Right hindlimb (tissue), 1 donor: ENCODE measurements at regions not wholly inside any gene's neighbourhood (a gene's known extent, or its start where the extent isn't known, plus 50 kb on each side); places are given as distances from the start of the nearest gene placed in this dataset.

Experiments
- DNase-seq: peaks from one replicate; pipeline ENCODE4 v3.0.0-alpha.2; 2018

DNA sequence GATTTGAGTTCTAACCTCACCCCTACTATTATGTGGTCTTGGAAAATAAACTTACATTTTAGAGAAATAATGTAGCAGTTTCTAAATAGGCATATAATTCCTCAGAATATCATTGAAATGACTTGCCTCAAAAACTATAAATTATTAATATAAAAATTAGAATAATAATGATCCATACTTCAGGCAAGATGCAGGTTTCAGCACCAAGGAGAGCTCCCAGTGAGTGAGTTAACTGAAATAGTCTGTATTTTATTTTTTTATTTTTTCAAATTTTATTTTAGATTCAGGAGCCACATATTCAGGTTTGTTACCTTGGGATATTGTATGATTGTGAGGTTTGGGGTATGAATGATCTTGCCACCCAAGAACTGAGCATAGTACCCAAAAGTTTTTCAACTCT lies 472.2 kb upstream of the DCC start:
- no peak for DNase-seq

DNA sequence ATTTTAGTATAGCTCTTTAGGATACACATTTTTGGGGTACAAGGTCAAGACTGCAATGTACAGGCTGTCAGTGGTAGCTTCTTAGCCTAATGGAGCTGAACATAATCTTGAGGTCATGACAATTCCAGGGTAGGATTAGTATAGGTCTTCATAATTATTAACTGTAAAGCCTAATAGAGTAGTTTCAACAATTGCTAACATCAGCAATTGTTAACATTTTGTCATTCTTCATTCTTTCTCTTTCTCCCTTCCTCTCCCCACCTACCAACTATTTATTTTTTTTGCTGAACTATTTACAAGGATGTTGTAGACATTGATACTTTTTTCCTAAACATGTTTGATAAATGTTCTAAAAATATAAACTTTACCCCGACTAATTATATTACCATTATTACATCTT lies 461.3 kb upstream of the DCC start:
- no peak for DNase-seq

DNA sequence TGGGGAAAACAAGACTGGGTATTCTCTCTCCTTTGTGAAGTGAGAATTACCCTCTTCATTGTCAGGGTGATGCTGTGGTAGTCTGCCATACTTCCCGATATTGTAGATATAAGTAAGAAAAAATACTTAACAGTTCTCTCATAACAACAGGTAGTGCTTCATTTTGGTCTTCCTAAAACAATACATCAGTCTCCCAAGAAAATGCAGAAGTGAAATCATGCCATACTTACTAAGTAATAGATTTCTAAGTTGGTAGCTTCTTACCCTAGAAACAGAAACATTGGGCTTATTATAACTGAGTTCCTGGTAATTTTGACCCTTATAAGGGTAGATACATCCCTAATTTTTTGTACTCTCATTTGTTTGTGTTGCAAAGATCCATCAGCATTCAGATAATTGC lies 460.7 kb upstream of the DCC start:
- no peak for DNase-seq

DNA sequence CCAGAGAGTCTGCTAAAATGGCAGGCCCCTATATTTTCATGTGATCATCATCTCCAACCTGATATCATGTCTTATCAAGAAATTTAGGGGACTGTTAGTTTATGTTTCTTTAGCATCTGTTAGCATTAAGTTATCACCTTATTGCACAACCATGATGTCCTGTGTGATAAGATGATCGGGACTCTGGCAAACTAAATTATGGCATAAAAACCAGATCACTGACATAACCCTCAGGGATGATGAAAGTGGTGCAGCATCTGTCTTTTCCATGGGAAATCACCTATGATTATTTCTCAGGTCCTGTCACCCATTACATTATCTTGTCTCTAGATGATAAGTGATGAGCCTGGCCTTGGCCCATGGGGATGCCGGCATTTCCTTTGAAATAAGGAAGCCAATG lies 458.6 kb upstream of the DCC start:
- DNase-seq: no peak

DNA sequence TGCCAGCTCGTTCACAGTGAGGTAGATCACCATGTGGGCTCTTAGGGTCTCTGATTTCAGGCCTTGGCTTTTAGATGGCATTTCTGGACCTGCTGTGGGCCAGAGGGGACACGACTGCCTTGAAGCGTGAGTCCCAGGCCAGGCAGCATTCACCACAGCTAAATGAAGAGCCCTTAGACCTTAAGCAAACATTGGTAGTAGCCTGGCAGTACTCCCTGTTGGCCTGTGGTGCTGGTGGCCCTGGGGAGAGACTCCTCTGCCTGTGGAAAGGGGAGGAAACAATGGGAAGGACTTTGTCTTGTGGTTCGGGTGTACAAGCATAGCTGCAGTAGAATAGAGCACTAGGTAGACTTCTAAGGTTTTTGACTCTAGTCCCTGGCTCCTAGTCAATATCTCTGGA lies 456.0 kb upstream of the DCC start:
- no peak for DNase-seq

DNA sequence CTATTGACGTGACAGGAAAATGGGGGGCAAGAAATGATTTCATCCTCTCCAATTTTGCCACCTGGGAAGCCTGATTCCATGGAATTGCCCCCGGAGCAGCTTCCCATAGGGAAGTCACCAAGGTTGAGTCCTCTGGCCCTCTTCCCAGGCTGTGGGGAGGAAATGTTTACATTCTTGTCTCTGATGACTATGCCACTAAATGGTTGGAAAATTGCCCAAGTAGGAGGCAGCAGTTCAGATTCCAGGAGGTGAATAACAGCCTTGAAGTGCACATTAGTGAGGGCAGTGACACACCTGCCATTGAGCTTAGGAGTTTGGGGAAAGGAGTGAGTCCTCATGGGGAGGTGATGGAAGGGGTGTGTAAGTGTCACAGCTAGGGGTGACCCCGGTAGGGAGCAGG lies 449.2 kb upstream of the DCC start:
- no peak for DNase-seq

DNA sequence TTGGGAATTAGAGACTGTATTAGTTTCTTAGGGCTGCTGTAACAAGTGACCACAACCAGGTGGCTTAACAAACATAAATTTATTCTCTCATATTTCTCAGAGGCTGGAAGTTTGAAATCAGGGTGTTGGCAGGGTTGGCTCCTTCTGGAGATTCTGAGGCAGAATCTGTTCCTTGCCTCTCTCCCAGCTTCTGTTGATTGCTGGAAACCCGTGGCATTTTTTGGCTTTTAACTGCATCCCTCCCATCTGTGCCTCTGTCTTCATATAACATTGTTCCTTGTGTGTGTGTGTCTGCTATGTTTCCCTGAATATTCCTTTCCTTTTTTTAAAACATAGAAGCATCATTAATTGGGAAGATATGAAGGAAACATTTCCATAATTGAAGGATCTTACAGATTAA lies 448.1 kb upstream of the DCC start:
- no peak for DNase-seq

DNA sequence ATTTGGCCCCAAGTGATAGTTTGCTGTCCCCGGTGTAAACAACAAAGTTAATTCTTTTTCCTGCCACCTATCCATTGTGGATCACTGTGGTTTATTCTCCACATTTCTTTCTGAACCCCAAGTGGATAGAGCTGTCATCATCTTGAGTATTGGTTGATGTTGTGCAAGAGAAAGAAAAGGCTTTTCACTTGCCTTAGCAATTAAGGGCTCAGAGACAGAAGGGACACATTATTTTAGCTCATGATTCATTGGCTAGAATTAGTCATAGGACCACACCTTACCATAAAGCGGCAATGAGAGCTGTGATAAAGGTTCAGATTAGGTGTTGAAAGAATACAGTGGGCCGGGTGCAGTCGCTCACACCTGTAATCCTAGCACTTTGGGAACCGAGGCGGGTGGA lies 442.1 kb upstream of the DCC start:
- no peak for DNase-seq

DNA sequence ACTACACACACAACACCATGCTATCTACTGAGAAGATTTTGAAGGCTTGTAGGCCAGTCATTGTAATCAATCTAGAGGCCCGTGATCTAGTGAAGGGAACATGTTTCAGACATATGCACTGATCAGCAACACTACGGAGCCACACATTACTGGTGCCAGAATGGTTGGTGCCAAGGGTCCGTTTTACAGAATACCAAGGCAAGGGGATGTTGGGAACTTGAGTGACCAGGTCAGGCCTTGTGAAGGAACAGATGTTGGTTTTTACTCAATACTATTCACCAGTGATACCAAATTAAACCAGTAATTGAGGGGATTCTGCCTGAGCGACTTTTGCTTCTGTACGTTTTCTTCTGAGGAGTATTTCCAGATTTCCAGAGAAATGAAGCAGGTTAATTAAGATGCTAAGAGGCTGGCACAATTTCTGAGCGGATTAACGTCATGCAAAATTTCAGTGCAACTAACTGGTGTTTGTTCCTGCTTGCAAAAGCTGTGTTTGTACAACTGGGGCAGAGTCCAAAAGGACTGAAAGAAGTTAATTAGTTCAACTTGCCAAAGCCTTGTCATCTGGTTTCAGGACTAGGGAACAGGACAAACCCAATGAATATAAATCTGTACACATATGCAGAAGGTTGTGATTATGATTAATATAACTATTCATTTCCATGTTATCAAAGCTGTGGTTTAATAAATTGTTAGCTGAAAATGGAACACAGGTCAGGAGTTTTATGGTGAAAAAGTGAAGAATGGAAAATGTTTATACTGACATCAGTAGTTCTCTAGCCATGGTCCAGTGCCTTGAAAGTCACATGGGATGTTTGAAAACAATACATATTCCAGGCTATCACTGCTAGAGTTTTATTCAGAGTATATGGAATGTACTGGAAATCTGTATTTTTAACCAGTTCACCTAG lies 432.1 kb upstream of the DCC start:
- DNase-seq: no peak

DNA sequence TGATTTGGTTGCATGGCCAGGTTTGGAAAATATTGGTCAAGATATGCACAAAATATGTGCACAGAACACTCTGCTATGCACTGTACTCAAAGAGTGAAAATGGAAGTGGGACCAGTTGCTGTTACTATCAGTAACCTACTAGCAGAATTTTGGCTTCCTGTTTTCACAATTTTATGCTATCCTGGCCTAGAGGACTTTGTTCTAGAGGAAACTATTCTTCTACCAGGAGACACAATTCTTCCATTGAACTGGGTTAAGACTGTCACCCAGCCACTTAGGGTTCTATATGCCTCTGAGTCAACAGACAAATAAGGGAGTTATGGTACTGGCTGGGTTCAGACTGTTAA lies 431.4 kb upstream of the DCC start:
- DNase-seq: no peak

DNA sequence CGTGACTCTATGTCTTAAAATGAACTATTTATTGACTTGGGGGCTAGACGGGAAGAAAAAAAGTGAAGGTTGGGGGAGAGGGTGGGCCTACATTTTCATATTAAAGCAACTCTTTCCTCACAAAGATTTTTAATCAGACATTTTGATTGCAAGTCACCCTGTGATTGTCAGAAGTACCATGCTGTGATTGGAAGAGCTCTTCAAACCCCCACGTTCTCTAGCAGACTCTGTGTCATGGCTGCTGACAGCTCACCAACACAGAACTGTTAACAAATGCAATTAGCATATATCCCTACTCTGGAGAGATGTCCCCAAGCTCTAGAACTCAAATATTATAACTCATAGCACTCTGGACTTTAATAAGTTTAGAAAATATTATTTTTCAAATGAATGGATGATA lies 428.4 kb upstream of the DCC start:
- DNase-seq: no peak

DNA sequence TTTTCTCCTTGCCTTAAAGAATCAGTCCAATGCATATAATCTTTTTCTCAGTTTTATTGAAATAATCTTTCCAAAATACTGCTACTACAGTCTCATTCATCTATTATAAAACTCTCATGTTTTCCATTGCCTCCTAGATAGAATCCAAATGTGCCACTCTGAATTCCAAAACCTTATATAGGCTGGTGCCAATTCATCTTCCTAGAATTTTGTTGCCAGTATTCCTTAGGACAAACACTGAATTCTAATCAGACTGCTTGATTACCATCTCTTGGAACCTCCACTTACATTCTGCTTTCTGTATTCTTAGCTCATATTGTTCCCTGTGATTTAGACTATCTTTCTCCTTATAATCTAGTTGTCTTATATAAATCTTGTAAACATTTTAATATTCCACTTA lies 427.6 kb upstream of the DCC start:
- DNase-seq: no peak

DNA sequence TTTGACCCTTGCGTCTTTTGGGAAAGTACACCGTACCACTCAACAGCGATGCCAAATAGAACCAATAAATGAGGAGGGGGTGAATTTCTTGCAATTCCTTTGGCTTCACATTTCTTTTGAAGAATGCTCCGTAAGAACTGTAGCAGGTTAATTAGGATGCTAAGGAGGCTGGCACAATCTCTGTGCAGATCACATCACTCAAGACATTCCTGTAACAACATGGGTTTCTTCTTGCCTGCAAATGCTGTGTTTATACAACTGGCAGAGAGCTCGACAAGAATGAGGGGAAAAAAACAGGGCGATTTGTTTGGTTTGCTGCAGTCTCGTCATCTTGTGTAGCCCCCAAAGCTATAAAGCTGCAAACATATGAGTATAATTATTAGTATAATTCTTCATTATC lies 424.8 kb upstream of the DCC start:
- no peak for DNase-seq

DNA sequence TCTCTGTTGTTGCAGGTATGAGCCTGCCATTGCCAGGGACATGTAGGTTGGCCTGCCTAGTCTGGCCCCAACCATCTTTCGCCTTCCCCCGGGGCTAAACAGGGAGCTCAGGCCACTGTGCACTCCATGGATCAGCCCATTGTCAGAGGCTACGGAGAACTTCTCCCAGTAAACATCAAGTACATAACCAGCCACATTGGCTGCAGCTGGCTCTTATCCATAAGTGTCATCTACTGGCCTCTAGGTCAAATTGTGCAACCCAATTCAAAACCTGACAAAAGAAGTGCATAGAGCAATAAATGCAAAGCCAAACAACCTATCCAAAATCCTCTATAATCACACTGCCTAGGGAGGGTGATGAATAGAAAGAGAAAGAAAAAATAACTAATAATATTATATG lies 418.1 kb upstream of the DCC start:
- no peak for DNase-seq

DNA sequence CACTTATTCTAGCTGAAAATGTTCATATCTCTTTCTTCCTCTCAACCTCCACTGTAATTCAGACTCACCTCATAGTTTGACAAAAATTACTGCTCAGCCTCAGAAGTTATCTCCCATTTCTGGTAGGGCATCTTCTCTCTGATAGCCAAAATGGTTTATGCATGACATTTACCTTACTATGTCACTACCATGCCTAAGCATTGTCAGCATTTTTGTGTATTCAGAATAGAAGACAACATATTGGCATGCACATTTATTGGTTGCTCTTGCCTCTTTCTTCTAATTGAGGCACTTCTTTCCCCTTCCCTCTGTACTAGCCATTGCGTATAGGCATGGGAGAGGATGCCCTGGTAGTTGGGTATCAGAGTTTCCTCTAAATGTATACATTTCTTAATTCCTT lies 406.1 kb upstream of the DCC start:
- DNase-seq: no peak

DNA sequence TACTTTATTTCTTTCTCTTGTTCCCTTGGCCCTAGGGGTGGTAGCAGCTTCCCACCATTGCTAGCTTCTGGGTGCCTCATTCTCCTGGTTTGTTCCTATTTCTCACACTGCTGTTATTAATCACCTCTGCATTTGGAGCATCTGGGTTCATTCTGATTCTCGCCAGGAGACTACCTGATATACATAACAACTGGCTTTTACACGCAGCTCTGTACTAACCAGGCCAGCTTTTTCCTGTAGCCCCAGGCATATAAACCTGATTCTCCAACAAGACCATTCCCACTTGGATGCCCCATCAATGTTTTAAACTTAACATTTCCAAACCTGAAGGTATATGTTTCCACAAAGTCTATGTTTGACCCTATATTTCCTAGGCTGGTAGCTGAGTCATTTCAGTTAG lies 403.9 kb upstream of the DCC start:
- DNase-seq: no peak

DNA sequence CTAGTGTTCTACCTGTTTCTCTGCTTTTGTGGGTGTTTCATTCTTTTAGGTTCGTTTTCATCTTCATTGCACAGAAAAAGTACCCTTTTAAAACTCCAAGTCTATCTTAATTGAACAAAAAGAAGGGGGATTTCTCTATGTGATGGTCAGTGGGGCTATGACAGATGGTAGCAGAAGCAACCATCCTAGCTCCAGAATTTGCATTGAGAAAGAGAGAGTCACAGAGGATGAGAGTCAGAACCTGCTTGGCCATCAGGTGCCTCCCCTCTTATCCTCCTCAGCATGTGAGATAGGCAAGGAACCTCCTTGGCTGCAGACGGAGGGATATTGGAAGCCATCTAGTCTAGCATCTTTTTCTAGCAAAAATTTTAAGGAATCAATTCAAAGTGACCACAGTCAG lies 398.0 kb upstream of the DCC start:
- no peak for DNase-seq

DNA sequence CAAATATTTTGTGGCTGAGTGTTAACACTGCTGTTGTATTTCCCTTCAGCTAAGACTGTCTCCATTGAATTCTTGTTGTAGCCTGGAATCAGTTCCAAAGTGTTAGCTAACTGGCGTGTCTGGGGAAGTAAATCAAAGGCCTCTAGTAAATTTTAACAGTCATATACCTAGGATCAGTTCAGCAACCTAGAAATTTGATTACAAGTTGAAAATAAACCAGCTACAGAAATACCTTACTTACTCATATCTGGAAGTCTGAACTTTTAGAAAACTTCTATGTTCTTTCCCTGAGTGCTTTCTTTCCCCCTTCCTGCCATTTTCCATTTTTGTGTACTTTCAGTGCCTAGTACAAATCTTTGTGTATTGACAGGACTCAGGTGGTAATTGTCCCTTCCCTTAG lies 396.7 kb upstream of the DCC start:
- no peak for DNase-seq

DNA sequence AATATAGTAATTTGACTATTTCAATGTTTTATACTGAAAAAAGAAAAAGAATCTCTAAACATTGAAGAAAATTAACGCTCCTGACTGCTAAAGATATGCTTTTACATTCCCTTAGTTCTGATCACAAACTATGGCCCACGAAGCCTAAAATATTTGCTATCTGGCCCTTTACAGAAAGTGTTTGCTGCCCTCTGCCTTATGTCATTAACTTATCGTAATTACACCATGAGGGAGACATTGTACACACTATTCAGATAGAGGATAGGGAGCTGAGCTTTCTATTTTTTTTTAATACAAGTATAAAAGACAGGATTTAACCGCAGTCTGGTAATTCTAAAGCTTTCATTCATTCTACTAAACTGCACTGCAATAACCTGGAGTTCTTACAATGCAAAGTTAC lies 393.1 kb upstream of the DCC start:
- no peak for DNase-seq

DNA sequence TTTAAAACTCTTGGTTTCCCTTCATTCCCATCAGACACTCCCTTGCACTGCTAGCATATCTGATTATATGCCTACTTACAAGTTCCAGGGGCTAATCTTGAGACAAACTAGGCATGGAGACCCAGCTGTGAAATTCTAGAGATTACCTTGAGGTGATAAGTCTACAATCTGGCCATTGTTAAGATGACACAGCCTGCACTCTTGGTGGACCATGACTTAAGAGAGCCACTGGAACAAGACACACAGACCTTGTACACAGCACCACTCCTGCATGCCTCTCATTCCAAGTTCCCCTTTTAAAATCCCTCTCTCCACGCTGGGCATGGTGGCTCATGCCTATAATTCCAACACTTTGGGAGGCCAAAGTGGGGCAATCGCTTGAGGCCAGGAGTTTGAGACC lies 387.2 kb upstream of the DCC start:
- no peak for DNase-seq

DNA sequence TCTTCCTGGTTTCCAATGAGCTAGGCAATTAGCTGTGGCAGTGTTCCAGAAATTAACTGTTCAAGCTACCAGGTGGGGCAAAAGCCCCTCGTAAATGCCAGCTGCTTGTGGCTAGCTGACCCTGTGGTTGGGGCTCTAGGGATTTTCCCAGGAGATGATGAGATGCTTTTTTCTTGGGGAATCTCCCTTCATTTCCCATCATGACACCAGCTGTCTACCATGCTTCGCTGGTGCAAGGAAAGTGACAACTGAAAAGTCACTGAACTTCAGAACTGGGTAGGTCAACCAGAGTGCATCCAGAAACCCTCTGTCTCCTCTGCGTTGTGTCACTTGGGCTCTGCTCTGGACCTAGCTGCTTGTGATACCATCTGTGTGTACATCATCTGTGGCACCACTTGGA lies 386.5 kb upstream of the DCC start:
- DNase-seq: no peak

DNA sequence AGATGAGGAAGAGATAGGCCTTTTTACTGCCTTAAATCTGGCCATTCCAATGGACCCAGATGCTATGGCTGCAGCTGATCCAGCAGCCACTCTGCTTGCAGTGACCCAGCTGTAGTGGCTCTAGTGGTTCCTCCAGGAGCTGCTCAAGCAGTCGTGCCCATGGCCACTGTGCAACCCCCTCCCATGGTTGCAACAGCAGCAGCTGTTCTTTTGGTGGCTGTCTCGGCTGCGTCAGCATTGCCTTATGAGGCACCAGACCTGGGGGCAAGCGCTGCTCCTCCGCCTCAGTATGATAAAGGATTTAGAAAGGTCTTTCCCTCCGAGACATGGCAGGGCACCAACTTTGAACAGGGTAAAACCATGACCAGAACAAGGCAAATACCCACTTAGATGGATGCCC lies 384.9 kb upstream of the DCC start:
- no peak for DNase-seq

DNA sequence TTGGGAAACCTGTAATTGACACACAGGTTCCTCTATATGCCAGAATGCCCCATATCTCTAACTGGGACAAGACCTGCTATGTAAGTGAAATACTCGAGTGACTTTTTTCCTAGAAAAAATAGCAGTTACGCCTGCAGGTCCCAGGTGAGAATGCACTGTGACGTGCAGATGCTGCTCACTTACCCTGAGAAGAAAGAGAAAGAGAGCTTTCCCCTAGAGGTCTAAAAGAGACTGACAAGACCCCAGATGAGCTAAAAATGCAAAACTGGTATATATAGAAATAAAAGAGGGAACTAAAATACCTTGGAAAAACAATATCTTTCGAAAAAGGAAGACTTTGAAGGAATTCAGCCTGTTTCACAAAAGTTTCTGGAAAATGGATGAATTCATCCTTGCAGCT lies 383.0 kb upstream of the DCC start:
- DNase-seq: no peak

DNA sequence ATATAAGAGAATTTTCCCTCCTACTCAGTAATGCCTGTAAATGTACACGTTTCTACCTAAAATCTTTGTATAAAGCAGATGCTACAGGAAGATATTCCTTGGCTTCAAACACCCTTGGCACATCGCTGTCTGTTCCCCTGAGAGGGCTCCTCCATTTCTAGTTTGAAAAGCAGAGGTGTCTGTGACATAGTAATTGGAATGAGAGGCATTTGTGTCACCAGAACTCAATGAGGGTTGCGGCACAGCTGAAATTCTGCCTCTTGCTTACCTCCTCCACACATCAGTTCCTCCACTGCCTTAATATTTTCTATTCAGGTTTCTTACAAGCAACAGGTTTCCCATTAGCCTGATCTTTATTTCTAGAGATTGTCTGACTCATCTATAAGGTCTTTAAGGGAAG lies 359.9 kb upstream of the DCC start:
- DNase-seq: no peak

DNA sequence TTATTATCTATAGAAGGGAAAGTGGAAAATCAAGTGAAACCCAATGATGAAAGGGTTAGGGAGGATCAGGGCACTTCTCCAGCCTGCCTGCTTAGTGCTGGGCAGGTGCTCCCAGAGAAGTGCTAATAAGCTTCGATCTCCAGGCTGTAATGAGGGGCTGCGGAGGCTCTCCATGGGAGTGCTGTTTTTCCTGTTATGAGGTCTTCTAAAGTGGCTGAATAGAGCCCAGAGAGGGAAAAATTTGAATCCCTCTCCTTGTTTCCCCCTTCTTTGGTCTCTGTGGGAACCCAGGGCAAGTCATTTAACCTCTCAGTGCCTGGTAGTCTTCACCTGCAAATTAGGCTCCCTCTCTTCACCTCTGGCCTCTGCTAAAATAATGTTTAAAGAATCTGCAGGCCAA lies 351.7 kb upstream of the DCC start:
- no peak for DNase-seq

DNA sequence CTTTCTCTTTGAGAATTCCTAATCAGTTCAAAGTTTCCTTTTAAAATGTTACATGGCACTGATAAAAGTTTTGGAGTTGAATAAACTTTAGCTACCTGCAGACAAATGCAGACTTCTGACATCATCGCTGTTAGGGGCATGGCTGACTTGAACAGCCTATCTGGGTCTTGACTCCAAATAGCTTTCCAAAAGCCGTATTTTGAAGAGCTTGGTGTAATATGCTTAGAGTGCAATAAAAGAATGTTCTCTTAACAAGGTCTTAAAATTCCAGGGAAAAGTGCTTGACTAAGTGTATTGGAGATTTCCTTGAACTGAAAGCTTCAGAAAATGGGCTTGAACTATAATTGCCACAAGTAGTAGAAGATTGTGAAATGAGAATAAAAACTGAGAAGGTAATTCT lies 342.9 kb upstream of the DCC start:
- no peak for DNase-seq
